Chondrocyte (in vitro differentiated cells): ENCODE measurements at regions not wholly inside any gene's neighbourhood (a gene's known extent, or its start where the extent isn't known, plus 50 kb on each side); places are given as distances from the start of the nearest gene placed in this dataset.

Experiments used
- DNase-seq: peaks from one replicate; pipeline ENCODE4 v3.0.0; 2021; ENCODE audit warnings: mixed read lengths, low spot score
- H3K27ac Mint-ChIP-seq: one replicate; pipeline ENCODE4 v1.8.0; 2021; ENCODE audit warnings: mild to moderate bottlenecking, moderate library complexity, mixed read lengths; ENCODE audit not compliant: unreplicated experiment
- H3K27me3 Mint-ChIP-seq: 2 replicates; pipeline ENCODE4 v1.8.0; 2021; ENCODE audit warnings: low read depth, mixed read lengths
- H3K36me3 Mint-ChIP-seq: 2 replicates; pipeline ENCODE4 v1.8.0; 2021; ENCODE audit warnings: low read depth, mixed read lengths
- H3K4me1 Mint-ChIP-seq: 2 replicates; pipeline ENCODE4 v1.8.0; 2021; ENCODE audit warnings: low read depth, mild to moderate bottlenecking, mixed read lengths
- H3K4me3 Mint-ChIP-seq: one replicate; pipeline ENCODE4 v1.8.0; 2021; ENCODE audit warnings: mild to moderate bottlenecking, moderate library complexity, mixed read lengths; ENCODE audit not compliant: unreplicated experiment
- H3K9me3 Mint-ChIP-seq: 2 replicates; pipeline ENCODE4 v1.8.0; 2021; ENCODE audit warnings: low read depth, mixed read lengths
- TF ChIP-seq, protein P1 (sequence below): fragments of 200-600 bp; sonication (generic); IDR thresholded peaks from 2 replicates; pipeline ENCODE4 v1.5.0; 2021; ENCODE audit warnings: antibody characterized with exemption, mild to moderate bottlenecking, moderate library complexity

DNA sequence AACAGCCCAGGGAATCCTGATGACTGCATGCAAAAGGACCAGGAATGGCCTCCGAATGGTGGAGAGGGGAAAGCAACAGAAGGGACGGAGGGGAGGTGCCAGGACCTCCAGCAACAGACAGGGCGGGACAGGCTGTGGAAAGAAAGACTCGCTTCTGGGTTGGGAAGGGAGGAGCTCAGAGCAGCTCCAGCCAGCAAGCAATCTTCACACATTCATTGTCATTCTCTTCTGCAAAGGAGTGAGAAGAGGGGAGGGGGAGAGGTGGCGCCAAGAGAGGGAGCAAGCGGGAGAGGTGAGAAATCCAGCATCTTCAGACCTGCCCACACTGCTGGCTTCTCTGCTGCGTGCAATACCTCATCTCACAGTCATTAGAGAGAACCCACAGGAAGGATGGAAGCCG lies 509.0 kb downstream of the BUD13 start:
- no peak overlapping the region for H3K4me3 Mint-ChIP-seq
- no peaks in the 10 kb centered on the region for H3K9me3 Mint-ChIP-seq
- peaks cover 69% of the 10 kb centered on the region for H3K27me3 Mint-ChIP-seq
- H3K36me3 Mint-ChIP-seq: peaks cover 2% of the 10 kb centered on the region
- TF ChIP-seq, protein P1, sequence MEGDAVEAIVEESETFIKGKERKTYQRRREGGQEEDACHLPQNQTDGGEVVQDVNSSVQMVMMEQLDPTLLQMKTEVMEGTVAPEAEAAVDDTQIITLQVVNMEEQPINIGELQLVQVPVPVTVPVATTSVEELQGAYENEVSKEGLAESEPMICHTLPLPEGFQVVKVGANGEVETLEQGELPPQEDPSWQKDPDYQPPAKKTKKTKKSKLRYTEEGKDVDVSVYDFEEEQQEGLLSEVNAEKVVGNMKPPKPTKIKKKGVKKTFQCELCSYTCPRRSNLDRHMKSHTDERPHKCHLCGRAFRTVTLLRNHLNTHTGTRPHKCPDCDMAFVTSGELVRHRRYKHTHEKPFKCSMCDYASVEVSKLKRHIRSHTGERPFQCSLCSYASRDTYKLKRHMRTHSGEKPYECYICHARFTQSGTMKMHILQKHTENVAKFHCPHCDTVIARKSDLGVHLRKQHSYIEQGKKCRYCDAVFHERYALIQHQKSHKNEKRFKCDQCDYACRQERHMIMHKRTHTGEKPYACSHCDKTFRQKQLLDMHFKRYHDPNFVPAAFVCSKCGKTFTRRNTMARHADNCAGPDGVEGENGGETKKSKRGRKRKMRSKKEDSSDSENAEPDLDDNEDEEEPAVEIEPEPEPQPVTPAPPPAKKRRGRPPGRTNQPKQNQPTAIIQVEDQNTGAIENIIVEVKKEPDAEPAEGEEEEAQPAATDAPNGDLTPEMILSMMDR: no peak
- no peaks in the 10 kb centered on the region for H3K4me1 Mint-ChIP-seq
- no peak for DNase-seq
- H3K27ac Mint-ChIP-seq: no peak overlapping the region

- peaks cover 67% of the 10 kb centered on the region for H3K27me3 Mint-ChIP-seq
- no peak overlapping the region for H3K27ac Mint-ChIP-seq
- DNase-seq: no peak
- H3K9me3 Mint-ChIP-seq: no peaks in the 10 kb centered on the region
- H3K4me1 Mint-ChIP-seq: no peaks in the 10 kb centered on the region
- H3K36me3 Mint-ChIP-seq: peaks cover 2% of the 10 kb centered on the region
- no peak overlapping the region for H3K4me3 Mint-ChIP-seq
- TF ChIP-seq, protein P1: no peak
Measured at GRCh38 chr11:116263019-116263418, 509.8 kb downstream of the BUD13 start.

DNA sequence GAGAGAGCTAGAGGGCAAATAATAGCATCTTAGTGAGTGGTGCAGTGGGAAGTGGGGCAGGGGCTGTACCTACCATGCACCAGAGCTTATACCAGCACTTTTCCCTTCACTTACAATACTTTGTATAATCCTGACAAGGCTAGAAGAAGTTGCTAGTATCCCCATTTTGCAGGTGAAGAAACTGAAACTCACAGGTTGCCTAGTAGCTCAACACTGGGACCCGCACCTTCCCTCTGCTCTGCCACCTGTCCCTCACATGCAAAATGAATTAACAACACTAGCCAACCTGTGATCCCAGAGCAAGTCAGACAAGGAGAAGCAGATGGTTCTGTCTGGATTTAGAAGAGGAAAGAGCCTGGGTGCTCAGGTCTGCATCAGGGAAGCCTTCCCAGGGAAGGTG lies 510.4 kb downstream of the BUD13 start:
- no peak overlapping the region for H3K27ac Mint-ChIP-seq

GRCh38 chr11:116261606-116262005 lies 511.2 kb downstream of the BUD13 start:
- H3K9me3 Mint-ChIP-seq: no peaks in the 10 kb centered on the region
- peaks cover 66% of the 10 kb centered on the region for H3K27me3 Mint-ChIP-seq
- H3K4me1 Mint-ChIP-seq: no peaks in the 10 kb centered on the region

More for the DNA sequence above, 510.4 kb downstream of the BUD13 start:
- TF ChIP-seq, protein P1: no peak
- no peak for DNase-seq
- H3K36me3 Mint-ChIP-seq: peaks cover 2% of the 10 kb centered on the region
- no peak overlapping the region for H3K4me3 Mint-ChIP-seq
- no peaks in the 10 kb centered on the region for H3K4me1 Mint-ChIP-seq
- no peaks in the 10 kb centered on the region for H3K9me3 Mint-ChIP-seq
- peaks cover 69% of the 10 kb centered on the region for H3K27me3 Mint-ChIP-seq

DNA sequence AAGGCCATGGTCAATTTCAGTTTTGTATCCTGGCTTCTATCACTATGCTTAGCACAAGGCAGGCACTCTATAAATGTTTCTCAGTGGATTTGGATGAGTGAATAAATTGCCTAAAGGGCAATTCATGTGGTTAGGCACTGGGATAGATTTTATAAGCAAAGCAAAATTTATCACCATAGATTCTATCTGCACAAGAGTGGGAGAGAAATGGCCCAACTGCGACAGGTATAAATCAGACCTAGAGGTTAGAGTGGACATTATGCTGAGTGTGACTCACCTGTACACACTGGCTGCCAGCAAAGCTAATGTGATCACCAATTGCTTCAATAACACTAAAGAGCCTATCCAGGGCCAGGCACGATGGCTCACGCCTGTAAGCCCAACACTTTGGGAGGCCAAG lies 514.0 kb downstream of the BUD13 start:
- no peak overlapping the region for H3K27ac Mint-ChIP-seq
- H3K36me3 Mint-ChIP-seq: no peaks in the 10 kb centered on the region
- no peaks in the 10 kb centered on the region for H3K9me3 Mint-ChIP-seq
- H3K27me3 Mint-ChIP-seq: peaks cover 57% of the 10 kb centered on the region
- TF ChIP-seq, protein P1: no peak
- no peak overlapping the region for H3K4me3 Mint-ChIP-seq
- no peaks in the 10 kb centered on the region for H3K4me1 Mint-ChIP-seq
- no peak for DNase-seq

More at GRCh38 chr11:116261606-116262005, 511.2 kb downstream of the BUD13 start:
- H3K36me3 Mint-ChIP-seq: peaks cover 2% of the 10 kb centered on the region
- no peak for DNase-seq
- TF ChIP-seq, protein P1: no peak
- no peak overlapping the region for H3K4me3 Mint-ChIP-seq
- H3K27ac Mint-ChIP-seq: no peak overlapping the region
